MM.1S (cell line): ENCODE measurements at regions not wholly inside any gene's neighbourhood (a gene's known extent, or its start where the extent isn't known, plus 50 kb on each side); places are given as distances from the start of the nearest gene placed in this dataset.

ENCODE experiments used
- DNase-seq: peaks from one replicate; pipeline ENCODE4 v3.0.0-alpha.2; 2015
- H2AFZ ChIP-seq: fragments of 300-600 bp; sonication (generic); 2 replicates; pipeline ENCODE4 v1.6.0; 2016; ENCODE audit warnings: antibody characterized with exemption, low read length
- H3F3A ChIP-seq: fragments of 300-600 bp; sonication (generic); 2 replicates; pipeline ENCODE4 v1.6.1; 2016; ENCODE audit warnings: mild to moderate bottlenecking, antibody characterized with exemption, low read length, moderate library complexity, mixed read lengths; ENCODE audit not compliant: insufficient read depth
- H3K27ac ChIP-seq: fragments of 300-600 bp; sonication (generic); 2 replicates; pipeline ENCODE4 v1.5.1; 2016; ENCODE audit warnings: mild to moderate bottlenecking, low read length
- H3K27me3 ChIP-seq: fragments of 300-600 bp; sonication (generic); replicated peaks from 2 replicates; pipeline ENCODE4 v1.6.0; 2016; ENCODE audit warnings: low read length; ENCODE audit not compliant: insufficient read depth
- H3K36me3 ChIP-seq: fragments of 300-600 bp; sonication (generic); replicated peaks from 2 replicates; pipeline ENCODE4 v1.6.1; 2016; ENCODE audit warnings: mild to moderate bottlenecking, low read length, mixed read lengths; ENCODE audit not compliant: insufficient read depth
- H3K4me1 ChIP-seq: fragments of 300-600 bp; sonication (generic); 2 replicates; pipeline ENCODE4 v1.6.1; 2016; ENCODE audit warnings: low read length, mixed read lengths
- H3K4me2 ChIP-seq: fragments of 300-600 bp; sonication (generic); 2 replicates; pipeline ENCODE4 v1.6.0; 2016; ENCODE audit warnings: low read depth, low read length
- H3K4me3 ChIP-seq: fragments of 300-600 bp; sonication (generic); 2 replicates; pipeline ENCODE4 v1.5.1; 2016; ENCODE audit warnings: low read length, mixed read lengths
- H3K79me2 ChIP-seq: fragments of 300-600 bp; sonication (generic); 2 replicates; pipeline ENCODE4 v1.6.1; 2016; ENCODE audit warnings: mixed run types, low read length, mixed read lengths
- H3K9ac ChIP-seq: fragments of 300-600 bp; sonication (generic); 2 replicates; pipeline ENCODE4 v1.6.1; 2016; ENCODE audit warnings: low read length, mixed read lengths
- H3K9me2 ChIP-seq: fragments of 300-600 bp; sonication (generic); replicated peaks from 2 replicates; pipeline ENCODE4 v1.6.1; 2016; ENCODE audit warnings: mild to moderate bottlenecking, low read length, mixed read lengths; ENCODE audit not compliant: insufficient read depth
- H3K9me3 ChIP-seq: fragments of 300-600 bp; sonication (generic); replicated peaks from 2 replicates; pipeline ENCODE4 v1.6.1; 2016; ENCODE audit warnings: mild to moderate bottlenecking, low read length, mixed read lengths; ENCODE audit not compliant: insufficient read depth
- H4K20me1 ChIP-seq: fragments of 300-600 bp; sonication (generic); 2 replicates; pipeline ENCODE4 v1.6.1; 2016; ENCODE audit warnings: mild to moderate bottlenecking, low read length, moderate library complexity, mixed read lengths; ENCODE audit not compliant: insufficient read depth
- CTCF ChIP-seq: fragments of 300-600 bp; sonication (generic); IDR thresholded peaks from 2 replicates; pipeline ENCODE4 v1.5.1; 2016; ENCODE audit warnings: antibody characterized with exemption, low read length, mixed read lengths
- EZH2 ChIP-seq: fragments of 300-600 bp; sonication (generic); optimal IDR thresholded peaks from 2 replicates; pipeline ENCODE3; 2017; ENCODE audit warnings: low read depth, mild to moderate bottlenecking, antibody characterized with exemption, low read length, mixed read lengths
- EZH2phosphoT487 ChIP-seq: fragments of 300-600 bp; sonication (generic); IDR thresholded peaks from 2 replicates; pipeline ENCODE4 v1.6.1; 2018; ENCODE audit warnings: antibody characterized with exemption, low read length

GRCh38 chr18:11468617-11469016 lies 140.8 kb upstream of the SLC35G4 start:
- no peaks in the 10 kb centered on the region for H3K27me3 ChIP-seq
- H3K9me3 ChIP-seq: no peaks in the 10 kb centered on the region
- H3K9me2 ChIP-seq: no peaks in the 10 kb centered on the region
- no peak for DNase-seq
- H3F3A ChIP-seq: no peaks in the 10 kb centered on the region
- H4K20me1 ChIP-seq: no peaks in the 10 kb centered on the region
- H3K4me1 ChIP-seq: no peaks in the 10 kb centered on the region
- no peaks in the 10 kb centered on the region for H3K79me2 ChIP-seq
- no peak overlapping the region for H3K9ac ChIP-seq
- no peak overlapping the region for H3K4me3 ChIP-seq
- H2AFZ ChIP-seq: no peak overlapping the region
- H3K4me2 ChIP-seq: no peak overlapping the region
- H3K36me3 ChIP-seq: no peaks in the 10 kb centered on the region
- no peak overlapping the region for H3K27ac ChIP-seq
- TF ChIP-seq EZH2phosphoT487: no peak
- no peak for TF ChIP-seq CTCF
- no peak for TF ChIP-seq EZH2

- Histone ChIP-seq H4K20me1 (no peaks in the 10 kb centered on the region), H3K79me2 (no peaks in the 10 kb centered on the region), H3K27me3 (no peaks in the 10 kb centered on the region), H3K36me3 (no peaks in the 10 kb centered on the region), H3K9me3 (no peaks in the 10 kb centered on the region), H3K4me3 (no peak overlapping the region), H3K9ac (no peak overlapping the region), H3K4me2 (no peak overlapping the region), H2AFZ (no peak overlapping the region), H3F3A (no peaks in the 10 kb centered on the region), H3K9me2 (no peaks in the 10 kb centered on the region), H3K4me1 (no peaks in the 10 kb centered on the region), H3K27ac (no peak overlapping the region)
- TF ChIP-seq EZH2phosphoT487 (no peak), EZH2 (no peak), CTCF (no peak)
- DNase-seq: no peak
Measured at GRCh38 chr18:11468120-11468519, 141.3 kb upstream of the SLC35G4 start.

GRCh38 chr18:11467611-11468010 lies 141.8 kb upstream of the SLC35G4 start:
- no peaks in the 10 kb centered on the region for H3F3A ChIP-seq
- TF ChIP-seq EZH2phosphoT487 (no peak), CTCF (no peak), EZH2 (no peak)
- no peaks in the 10 kb centered on the region for H3K27me3 ChIP-seq
- no peaks in the 10 kb centered on the region for H3K9me2 ChIP-seq
- no peaks in the 10 kb centered on the region for H3K36me3 ChIP-seq
- H3K4me2 ChIP-seq: no peak overlapping the region
- H4K20me1 ChIP-seq: no peaks in the 10 kb centered on the region
- H3K9ac ChIP-seq: no peak overlapping the region
- no peak overlapping the region for H3K4me3 ChIP-seq
- no peak for DNase-seq
- H3K27ac ChIP-seq: no peak overlapping the region
- no peaks in the 10 kb centered on the region for H3K79me2 ChIP-seq
- no peaks in the 10 kb centered on the region for H3K9me3 ChIP-seq
- no peaks in the 10 kb centered on the region for H3K4me1 ChIP-seq
- H2AFZ ChIP-seq: no peak overlapping the region

- DNase-seq: no peak
Measured at GRCh38 chr18:11464129-11464528, 145.3 kb upstream of the SLC35G4 start.

More at GRCh38 chr18:11464129-11464528, 145.3 kb upstream of the SLC35G4 start:
- Histone ChIP-seq H3K4me3 (no peak overlapping the region), H2AFZ (no peak overlapping the region), H3F3A (no peaks in the 10 kb centered on the region), H3K9me3 (no peaks in the 10 kb centered on the region), H3K27me3 (no peaks in the 10 kb centered on the region), H3K9ac (no peak overlapping the region), H3K27ac (no peak overlapping the region), H4K20me1 (no peaks in the 10 kb centered on the region), H3K4me2 (no peak overlapping the region), H3K9me2 (no peaks in the 10 kb centered on the region), H3K79me2 (no peaks in the 10 kb centered on the region), H3K4me1 (no peaks in the 10 kb centered on the region), H3K36me3 (no peaks in the 10 kb centered on the region)
- TF ChIP-seq EZH2 (no peak), CTCF (no peak), EZH2phosphoT487 (no peak)
